IMR-90 (cell line): ENCODE measurements at regions not wholly inside any gene's neighbourhood (a gene's known extent, or its start where the extent isn't known, plus 50 kb on each side); places are given as distances from the start of the nearest gene placed in this dataset.

Source experiments
- ATAC-seq: fragments of 200-7000 bp; cut with Tn5 transposase; 2 replicates; pipeline ENCODE4 v1.9.1; 2020; ENCODE audit warnings: low read depth, mild to moderate bottlenecking, moderate library complexity
- BruUV-seq: library from RNA; stranded (reverse); fragments of 400-500 nt; replicated peaks from 2 replicates; lab custom pipeline; 2021; lab: Mats Ljungman, UMichigan
- CTCF ChIA-PET: fragments of 300-600 bp; formaldehyde crosslinking; extraction: SDS; loops from one replicate; lab custom pipeline; 2021; ENCODE audit warnings: antibody characterized with exemption; lab: Yijun Ruan, JAX
- POLR2A ChIA-PET: fragments of 300-600 bp; sonication (Branson Sonifier 250); formaldehyde crosslinking; loops from one replicate; lab custom pipeline; 2022; ENCODE audit warnings: antibody characterized with exemption; ENCODE audit not compliant: unreplicated experiment; lab: Charles Lee
- DNase-seq: peaks from one replicate; pipeline ENCODE4 v3.0.0; 2013
- H2AFZ ChIP-seq: replicated peaks from 2 replicates; pipeline ENCODE3; 2013; ENCODE audit warnings: low read length, mild to moderate bottlenecking; ENCODE audit not compliant: poor library complexity
- H2AK5ac ChIP-seq: 2 replicates; pipeline ENCODE4 v1.6.1; 2013; ENCODE audit warnings: low read depth, low read length, inconsistent platforms
- H2AK9ac ChIP-seq: replicated peaks from 2 replicates; pipeline ENCODE3; 2013; ENCODE audit warnings: mild to moderate bottlenecking, low read depth, low read length, moderate library complexity; ENCODE audit not compliant: poor library complexity
- H2BK120ac ChIP-seq: 2 replicates; pipeline ENCODE4 v1.6.1; 2013; ENCODE audit warnings: low read depth, low read length, inconsistent platforms
- H2BK15ac ChIP-seq: 3 replicates; pipeline ENCODE4 v1.6.1; 2013; ENCODE audit warnings: low read depth, low read length, inconsistent platforms
- H2BK20ac ChIP-seq: 2 replicates; pipeline ENCODE4 v1.6.1; 2013; ENCODE audit warnings: low read depth, mild to moderate bottlenecking, inconsistent platforms, low read length, moderate library complexity
- H2BK5ac ChIP-seq: 2 replicates; pipeline ENCODE4 v1.6.1; 2013; ENCODE audit warnings: mild to moderate bottlenecking, low read depth, low read length, inconsistent platforms; ENCODE audit not compliant: poor library complexity, severe bottlenecking
- H3K14ac ChIP-seq: replicated peaks from 2 replicates; pipeline ENCODE4 v1.6.1; 2013; ENCODE audit warnings: low read depth, low read length, inconsistent platforms
- H3K18ac ChIP-seq: 2 replicates; pipeline ENCODE4 v1.6.1; 2013; ENCODE audit warnings: low read depth, low read length, control low read depth
- H3K23ac ChIP-seq: 2 replicates; pipeline ENCODE4 v1.6.1; 2013; ENCODE audit warnings: low read depth, low read length, inconsistent platforms
- H3K27ac ChIP-seq: 2 replicates; pipeline ENCODE4 v1.5.1; 2013; ENCODE audit warnings: mild to moderate bottlenecking, control low read depth, low read length; ENCODE audit not compliant: insufficient read depth
- H3K27me3 ChIP-seq: 2 replicates; pipeline ENCODE4 v1.6.1; 2013; ENCODE audit warnings: low read length; ENCODE audit not compliant: control insufficient read depth, insufficient read depth
- H3K36me3 ChIP-seq: 2 replicates; pipeline ENCODE4 v1.6.1; 2013; ENCODE audit warnings: low read length, mixed read lengths; ENCODE audit not compliant: control insufficient read depth, insufficient read depth
- H3K4ac ChIP-seq: 2 replicates; pipeline ENCODE4 v1.6.1; 2013; ENCODE audit warnings: low read depth, low read length, inconsistent platforms
- H3K4me1 ChIP-seq: 2 replicates; pipeline ENCODE4 v1.6.1; 2013; ENCODE audit warnings: low read length, mixed read lengths; ENCODE audit not compliant: control insufficient read depth, insufficient read depth
- H3K4me2 ChIP-seq: 2 replicates; pipeline ENCODE4 v1.6.1; 2013; ENCODE audit warnings: low read depth, mild to moderate bottlenecking, control low read depth, low read length, moderate library complexity
- H3K4me3 ChIP-seq: 2 replicates; pipeline ENCODE4 v1.5.1; 2013; ENCODE audit warnings: low read depth, mild to moderate bottlenecking, control low read depth, low read length, moderate library complexity; ENCODE audit not compliant: insufficient read depth
- H3K56ac ChIP-seq: 2 replicates; pipeline ENCODE4 v1.6.1; 2013; ENCODE audit warnings: low read length, inconsistent platforms; ENCODE audit not compliant: insufficient read depth; ENCODE audit errors: extremely low read depth
- H3K79me1 ChIP-seq, 2 experiments: 2 replicates each; pipeline ENCODE4 v1.6.1; 2013; ENCODE audit warnings: low read length in 2 of 2, inconsistent platforms in 1 of 2, low read depth in 1 of 2
- H3K9ac ChIP-seq: 2 replicates; pipeline ENCODE4 v1.6.1; 2013; ENCODE audit warnings: low read depth, low read length, control low read depth
- H3K9me1 ChIP-seq: 2 replicates; pipeline ENCODE4 v1.6.1; 2013; ENCODE audit warnings: low read length, inconsistent platforms; ENCODE audit not compliant: insufficient read depth
- H3K9me3 ChIP-seq: 2 replicates; pipeline ENCODE4 v1.6.1; 2013; ENCODE audit warnings: low read length; ENCODE audit not compliant: control insufficient read depth, insufficient read depth
- H4K20me1 ChIP-seq: 2 replicates; pipeline ENCODE4 v1.6.1; 2013; ENCODE audit warnings: low read length, inconsistent platforms; ENCODE audit not compliant: insufficient read depth
- H4K5ac ChIP-seq: 2 replicates; pipeline ENCODE4 v1.6.1; 2013; ENCODE audit warnings: mild to moderate bottlenecking, low read depth, low read length, control low read depth
- H4K8ac ChIP-seq, 2 experiments: 2 replicates each; pipeline ENCODE4 v1.6.1; 2013; ENCODE audit warnings: low read depth in 2 of 2, low read length in 2 of 2, control low read depth in 1 of 2, inconsistent platforms in 1 of 2
- H4K91ac ChIP-seq: 2 replicates; pipeline ENCODE4 v1.6.1; 2013; ENCODE audit warnings: low read depth, low read length, inconsistent platforms; ENCODE audit not compliant: insufficient read depth
- CTCF ChIP-seq: conservative IDR thresholded peaks from 2 replicates; pipeline ENCODE4 v1.5.1; 2012; ENCODE audit warnings: mild to moderate bottlenecking, low read depth, low read length, improper control_type of control experiment
- ELK1 ChIP-seq: fragments of 150-350 bp; IDR thresholded peaks from 2 replicates; pipeline ENCODE4 v1.6.1; 2016; ENCODE audit warnings: low read depth, mild to moderate bottlenecking, low read length, moderate library complexity, borderline replicate concordance
- NFE2L2 ChIP-seq: fragments of 150-350 bp; IDR thresholded peaks from 2 replicates; pipeline ENCODE4 v1.6.1; 2016; ENCODE audit warnings: low read depth, mild to moderate bottlenecking, low read length
- RAD21 ChIP-seq: IDR thresholded peaks from 2 replicates; pipeline ENCODE4 v1.6.1; 2012; ENCODE audit warnings: low read length, improper control_type of control experiment
- USF2 ChIP-seq: fragments of 150-350 bp; IDR thresholded peaks from 2 replicates; pipeline ENCODE4 v1.6.1; 2017; ENCODE audit warnings: mild to moderate bottlenecking, antibody characterized with exemption, low read length, low read depth
- WGBS, 2 experiments: methylation state at CpG; one replicate each; pipeline versions ENCODE4 v1.1.5 to v1.1.7; 2013; ENCODE audit warnings: missing lambda C conversion rate in 2 of 2; ENCODE audit not compliant: insufficient read length in 1 of 2; ENCODE audit errors: extremely low coverage in 2 of 2; 5-methylcytosine and 5-hydroxymethylcytosine counted together
- dilution Hi-C: fragments of 300-500 bp; cut with HindIII; formaldehyde crosslinking; loops from one replicate; pipeline ENCODE4 v1.14.3; 2018; ENCODE audit warnings: low sequenced_read_pairs; ENCODE audit not compliant: unreplicated experiment
- in situ Hi-C: fragments of 300-500 bp; cut with MboI; formaldehyde crosslinking; loops from 3 replicates; pipeline ENCODE4 v1.14.3; 2019; ENCODE audit warnings: low sequenced_read_pairs, inconsistent platforms, mixed read lengths
- intact Hi-C: fragments of 100-400 bp; cut with micrococcal nuclease; formaldehyde crosslinking; loops from 2 replicates; pipeline ENCODE4 v1.10.0; 2022

- H3K56ac ChIP-seq, result no peak overlapping the region
- no peak overlapping the region for H3K4ac ChIP-seq
- no peak for TF ChIP-seq CTCF
- no peak for TF ChIP-seq ELK1
- no peak for TF ChIP-seq USF2
- no peak for TF ChIP-seq NFE2L2
- no peak for TF ChIP-seq RAD21
- POLR2A ChIA-PET, result no interaction called here
- peaks cover 3% of the 10 kb centered on the region for H3K9me3 ChIP-seq
- dilution Hi-C loops (no loop called here), intact Hi-C loops (no loop called here), in situ Hi-C loops (no loop called here)
- H2BK15ac ChIP-seq, result no peak overlapping the region; the same call in 2 of the 3 replicates
- H3K4me1 ChIP-seq, result peaks cover 10% of the 10 kb centered on the region
- peak overlapping the region; percentile 10; the same call in 1 of the 2 replicates for H4K5ac ChIP-seq
- H2AK9ac ChIP-seq, result no peak overlapping the region
- no peak for ATAC-seq
- H2BK20ac ChIP-seq, result no peak overlapping the region
- H3K79me1 ChIP-seq, result no peaks in the 10 kb centered on the region
- H3K36me3 ChIP-seq, result no peaks in the 10 kb centered on the region
- no TSS peak for BruUV-seq
- no peak for DNase-seq
- H4K20me1 ChIP-seq, result no peaks in the 10 kb centered on the region
- CTCF ChIA-PET, result no interaction called here
- H3K4me2 ChIP-seq, result no peak overlapping the region
- H4K91ac ChIP-seq, result no peak overlapping the region; the same call in 1 of the 2 replicates
- H3K27ac ChIP-seq, result no peak overlapping the region
- WGBS, 2 experiments, result 96% methylated on average over 3 of the region's 7 CpGs; no CpG with 5 or more reads in 1 of the 2 experiments
- 0 out of 2 replicates have a peak, but pooled peaks cover 3% of the 10 kb centered on the region for H3K9me1 ChIP-seq
- H4K8ac ChIP-seq, result 0 out of 4 replicates have a peak overlapping the region, but pooled peaks of 1 of the 2 experiments have one; percentile 63
- H3K14ac ChIP-seq, result no peak overlapping the region
- H3K23ac ChIP-seq, result no peak overlapping the region
- no peak overlapping the region for H2BK5ac ChIP-seq
- no peaks in the 10 kb centered on the region for H3K27me3 ChIP-seq
- H3K4me3 ChIP-seq, result no peak overlapping the region
- no peak overlapping the region for H2AK5ac ChIP-seq
- H3K9ac ChIP-seq, result no peak overlapping the region
- H2AFZ ChIP-seq, result no peak overlapping the region
- no peak overlapping the region; the same call in 1 of the 2 replicates for H2BK120ac ChIP-seq
- peak overlapping the region; percentile 100; the same call in 1 of the 2 replicates for H3K18ac ChIP-seq
Observed at GRCh38 chr9:87111010-87111409, 163.7 kb upstream of the GAS1 start.
